ENCODE measurements at regions not wholly inside any gene's neighbourhood (a gene's known extent, or its start where the extent isn't known, plus 50 kb on each side); places are given as distances from the start of the nearest gene placed in this dataset.

- TF ChIP-seq GABPA (IDR thresholded peaks at IDR 0.05 in 1 of 2, conservative IDR thresholded peaks at IDR 0.05 in 1 of 2), result no peak
- TF ChIP-seq REST (IDR thresholded peaks at IDR 0.05), result no peak
- TF ChIP-seq CTCF (IDR thresholded peaks at IDR 0.05; ENCODE audit: low read depth, low read length, missing input control), result no peak
- TF ChIP-seq TAF1 (conservative IDR thresholded peaks at IDR 0.05), result no peak
- TF ChIP-seq JUND (IDR thresholded peaks at IDR 0.05), result no peak
- TF ChIP-seq MAX (IDR thresholded peaks at IDR 0.05), result no peak
- TF ChIP-seq RXRA (IDR thresholded peaks at IDR 0.05), result no peak
- TF ChIP-seq YY1 (IDR thresholded peaks at IDR 0.05), result no peak
Measured at GRCh38 chr5:109601736-109602135, 88.0 kb upstream of the MAN2A1 start.
